CD14-positive monocyte (primary cell): ENCODE measurements at regions not wholly inside any gene's neighbourhood (a gene's known extent, or its start where the extent isn't known, plus 50 kb on each side); places are given as distances from the start of the nearest gene placed in this dataset.

Experiments used
- DNase-seq, 3 donors: peaks; one replicate each; pipeline ENCODE4 v3.0.0-alpha.2; 2011 to 2022
- H2AFZ ChIP-seq: 2 replicates; pipeline ENCODE4 v1.6.0; 2012; ENCODE audit warnings: mild to moderate bottlenecking, low read depth, low read length, inconsistent platforms; ENCODE audit not compliant: insufficient read depth, poor library complexity, severe bottlenecking
- H3K27ac ChIP-seq, 2 donors: 1 replicate in 1 of 2; 2 replicates in 1 of 2; pipeline ENCODE4 v1.5.1; 2012 to 2013; ENCODE audit warnings: low read length in 2 of 2, control low read depth in 1 of 2, inconsistent platforms in 1 of 2, low read depth in 1 of 2, mild to moderate bottlenecking in 1 of 2
- H3K27me3 ChIP-seq, 2 donors: one replicate each; pipeline versions ENCODE4 v1.6.0 to v1.6.1; 2011 to 2013; ENCODE audit warnings: low read length in 2 of 2; ENCODE audit not compliant: control insufficient read depth in 2 of 2, insufficient read depth in 2 of 2
- H3K36me3 ChIP-seq, 2 donors: replicated peaks in 1 of 2; 1 replicate in 1 of 2; 2 replicates in 1 of 2; pipeline versions ENCODE4 v1.5.1 to v1.6.1; 2012 to 2013; ENCODE audit warnings: low read length in 2 of 2, control low read depth in 1 of 2, inconsistent platforms in 1 of 2, mild to moderate bottlenecking in 1 of 2; ENCODE audit not compliant: insufficient read depth in 2 of 2, control insufficient read depth in 1 of 2
- H3K4me1 ChIP-seq, 2 donors: 1 replicate in 1 of 2; 2 replicates in 1 of 2; pipeline versions ENCODE4 v1.5.1 to v1.6.1; 2012 to 2013; ENCODE audit warnings: low read length in 2 of 2, control low read depth in 1 of 2, inconsistent platforms in 1 of 2, mild to moderate bottlenecking in 1 of 2, moderate library complexity in 1 of 2; ENCODE audit not compliant: insufficient read depth in 2 of 2, control insufficient read depth in 1 of 2
- H3K4me2 ChIP-seq: replicated peaks from 2 replicates; pipeline ENCODE3; 2012; ENCODE audit warnings: low read length, moderate library complexity, mild to moderate bottlenecking; ENCODE audit not compliant: poor library complexity, severe bottlenecking; ENCODE audit errors: extremely low read depth
- H3K4me3 ChIP-seq, 3 experiments: fragments of 200-600 bp in 1 of 3; sonication (generic) in 1 of 3; replicated peaks in 1 of 3; 1 replicate in 2 of 3; 2 replicates in 1 of 3; pipeline ENCODE4 v1.5.1; 2011 to 2013; ENCODE audit warnings: low read length in 3 of 3, mild to moderate bottlenecking in 3 of 3, control low read depth in 2 of 3, low read depth in 2 of 3, inconsistent platforms in 1 of 3, moderate library complexity in 1 of 3
- H3K79me2 ChIP-seq: 2 replicates; pipeline ENCODE4 v1.6.0; 2012; ENCODE audit warnings: mild to moderate bottlenecking, control low read depth, inconsistent platforms, low read length, moderate library complexity; ENCODE audit not compliant: insufficient read depth
- H3K9ac ChIP-seq: 2 replicates; pipeline ENCODE4 v1.6.0; 2017; ENCODE audit warnings: low read length, mild to moderate bottlenecking; ENCODE audit not compliant: insufficient read depth, poor library complexity, severe bottlenecking
- H3K9me3 ChIP-seq, 2 donors: replicated peaks in 1 of 2; 1 replicate in 1 of 2; 2 replicates in 1 of 2; pipeline versions ENCODE4 v1.5.1 to v1.6.1; 2012 to 2013; ENCODE audit warnings: low read length in 2 of 2, control low read depth in 1 of 2; ENCODE audit not compliant: control insufficient read depth in 1 of 2, insufficient read depth in 1 of 2
- H4K20me1 ChIP-seq: 2 replicates; pipeline ENCODE4 v1.6.0; 2012; ENCODE audit warnings: mild to moderate bottlenecking, low read length, control low read depth, moderate library complexity; ENCODE audit not compliant: insufficient read depth
- H3K27ac Mint-ChIP-seq, 7 donors: one replicate each; pipeline ENCODE4 v1.8.0; 2020; ENCODE audit warnings: mild to moderate bottlenecking in 7 of 7, mixed read lengths in 7 of 7, moderate library complexity in 6 of 7, inconsistent platforms in 2 of 7
- H3K27me3 Mint-ChIP-seq, 3 donors: one replicate each; pipeline ENCODE4 v1.8.0; 2021 to 2022; ENCODE audit warnings: low read depth in 3 of 3, mild to moderate bottlenecking in 3 of 3, mixed read lengths in 3 of 3, moderate library complexity in 3 of 3, inconsistent platforms in 1 of 3
- H3K36me3 Mint-ChIP-seq, 2 donors: one replicate each; pipeline ENCODE4 v1.8.0; 2020; ENCODE audit warnings: mixed read lengths in 2 of 2, inconsistent platforms in 1 of 2, mild to moderate bottlenecking in 1 of 2
- H3K4me1 Mint-ChIP-seq: one replicate; pipeline ENCODE4 v1.8.0; 2020; ENCODE audit warnings: mild to moderate bottlenecking, mixed read lengths
- H3K4me3 Mint-ChIP-seq, 2 donors: one replicate each; pipeline ENCODE4 v1.8.0; 2020; ENCODE audit warnings: mild to moderate bottlenecking in 2 of 2, mixed read lengths in 2 of 2, moderate library complexity in 1 of 2
- H3K9me3 Mint-ChIP-seq, 7 donors: one replicate each; pipeline ENCODE4 v1.8.0; 2020 to 2022; ENCODE audit warnings: mixed read lengths in 7 of 7, mild to moderate bottlenecking in 6 of 7, moderate library complexity in 6 of 7, inconsistent platforms in 2 of 7
- WGBS: methylation state at CpG from one replicate; pipeline ENCODE4 v1.1.5; 2013; ENCODE audit warnings: missing lambda C conversion rate; ENCODE audit not compliant: insufficient coverage; 5-methylcytosine and 5-hydroxymethylcytosine counted together
- intact Hi-C, 2 donors: fragments of 100-400 bp; cut with micrococcal nuclease; formaldehyde crosslinking; loops; one replicate each; pipeline versions ENCODE4 v1.15.0 to v1.15.1; 2023
- TF ChIP-seq, protein P1 (sequence below): fragments of 200-600 bp; IDR thresholded peaks from one replicate; pipeline ENCODE4 v1.8.0; 2022; ENCODE audit warnings: antibody characterized with exemption, mild to moderate bottlenecking

DNA sequence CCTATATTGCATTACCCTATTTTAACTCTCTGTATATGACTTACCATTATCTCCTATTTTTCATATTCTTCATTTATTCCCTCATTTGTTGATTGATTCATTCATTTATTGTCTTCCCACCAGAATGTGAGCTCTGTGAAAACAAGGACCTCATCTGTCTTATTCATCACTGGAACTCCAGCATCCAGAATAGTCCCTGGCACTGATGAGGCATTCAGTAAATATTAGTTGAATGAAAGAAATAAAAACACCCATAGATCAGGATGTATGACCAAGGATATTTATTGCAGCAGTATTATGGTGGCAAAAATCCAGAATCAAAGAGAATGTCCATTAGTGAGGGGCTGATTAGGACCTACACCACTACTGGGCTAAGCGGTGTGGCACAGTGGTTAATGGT, 164.9 kb downstream of the SPRY1 start:
- DNase-seq = no peak
- Histone ChIP-seq H3K9me3 (no peaks in the 10 kb centered on the region), H3K4me1 (peaks cover 0 to 3% of the 10 kb centered on the region in 2 donors), H3K9ac (no peak overlapping the region), H4K20me1 (no peaks in the 10 kb centered on the region), H3K79me2 (no peaks in the 10 kb centered on the region), H2AFZ (no peak overlapping the region), H3K27me3 (no peaks in the 10 kb centered on the region), H3K4me2 (no peak overlapping the region), H3K4me3 (no peak overlapping the region), H3K36me3 (no peaks in the 10 kb centered on the region), H3K27ac (no peak overlapping the region)
- intact Hi-C loops = loop anchor here in 1 of 2 donors (10.0 kb wide), 1 partner anchor 103 kb away; no protein-coding TSS in a partner anchor
- no peak overlapping the region for H3K4me3 Mint-ChIP-seq
- H3K9me3 Mint-ChIP-seq = no peaks in the 10 kb centered on the region
- H3K36me3 Mint-ChIP-seq = no peaks in the 10 kb centered on the region
- H3K27ac Mint-ChIP-seq = no peak overlapping the region
- WGBS = no CpG with 5 or more reads among the region's 1 CpG
- H3K4me1 Mint-ChIP-seq = peaks cover 8% of the 10 kb centered on the region
- peaks cover 0 to 5% (median 2%) of the 10 kb centered on the region in 3 donors for H3K27me3 Mint-ChIP-seq
- TF ChIP-seq, protein P1, sequence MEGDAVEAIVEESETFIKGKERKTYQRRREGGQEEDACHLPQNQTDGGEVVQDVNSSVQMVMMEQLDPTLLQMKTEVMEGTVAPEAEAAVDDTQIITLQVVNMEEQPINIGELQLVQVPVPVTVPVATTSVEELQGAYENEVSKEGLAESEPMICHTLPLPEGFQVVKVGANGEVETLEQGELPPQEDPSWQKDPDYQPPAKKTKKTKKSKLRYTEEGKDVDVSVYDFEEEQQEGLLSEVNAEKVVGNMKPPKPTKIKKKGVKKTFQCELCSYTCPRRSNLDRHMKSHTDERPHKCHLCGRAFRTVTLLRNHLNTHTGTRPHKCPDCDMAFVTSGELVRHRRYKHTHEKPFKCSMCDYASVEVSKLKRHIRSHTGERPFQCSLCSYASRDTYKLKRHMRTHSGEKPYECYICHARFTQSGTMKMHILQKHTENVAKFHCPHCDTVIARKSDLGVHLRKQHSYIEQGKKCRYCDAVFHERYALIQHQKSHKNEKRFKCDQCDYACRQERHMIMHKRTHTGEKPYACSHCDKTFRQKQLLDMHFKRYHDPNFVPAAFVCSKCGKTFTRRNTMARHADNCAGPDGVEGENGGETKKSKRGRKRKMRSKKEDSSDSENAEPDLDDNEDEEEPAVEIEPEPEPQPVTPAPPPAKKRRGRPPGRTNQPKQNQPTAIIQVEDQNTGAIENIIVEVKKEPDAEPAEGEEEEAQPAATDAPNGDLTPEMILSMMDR = no peak

- Mint-ChIP-seq H3K4me1 (peaks cover 4% of the 10 kb centered on the region), H3K27me3 (peaks cover 0 to 5% (median 2%) of the 10 kb centered on the region in 3 donors), H3K4me3 (no peak overlapping the region), H3K9me3 (peaks cover 0 to 3% (median 0%) of the 10 kb centered on the region in 7 donors), H3K27ac (no peak overlapping the region), H3K36me3 (no peaks in the 10 kb centered on the region)
- Histone ChIP-seq H3K36me3 (no peaks in the 10 kb centered on the region), H3K4me3 (no peak overlapping the region), H3K27me3 (no peaks in the 10 kb centered on the region), H4K20me1 (no peaks in the 10 kb centered on the region), H3K9ac (no peak overlapping the region), H3K4me2 (no peak overlapping the region), H3K27ac (no peak overlapping the region), H3K4me1 (no peaks in the 10 kb centered on the region), H3K9me3 (no peaks in the 10 kb centered on the region), H3K79me2 (no peaks in the 10 kb centered on the region), H2AFZ (no peak overlapping the region)
- no peak for DNase-seq
- WGBS = 98% methylated on average over 4 of the region's 4 CpGs
- intact Hi-C loops = loop anchor here in 1 of 2 donors (10.0 kb wide), 1 partner anchor 102 kb away; no protein-coding TSS in a partner anchor
- TF ChIP-seq, protein P1 = no peak
These were observed 166.6 kb downstream of the SPRY1 start for GRCh38 chr4:123562994-123563750.
